ENCODE measurements at regions not wholly inside any gene's neighbourhood (a gene's known extent, or its start where the extent isn't known, plus 50 kb on each side); places are given as distances from the start of the nearest gene placed in this dataset.

DNA sequence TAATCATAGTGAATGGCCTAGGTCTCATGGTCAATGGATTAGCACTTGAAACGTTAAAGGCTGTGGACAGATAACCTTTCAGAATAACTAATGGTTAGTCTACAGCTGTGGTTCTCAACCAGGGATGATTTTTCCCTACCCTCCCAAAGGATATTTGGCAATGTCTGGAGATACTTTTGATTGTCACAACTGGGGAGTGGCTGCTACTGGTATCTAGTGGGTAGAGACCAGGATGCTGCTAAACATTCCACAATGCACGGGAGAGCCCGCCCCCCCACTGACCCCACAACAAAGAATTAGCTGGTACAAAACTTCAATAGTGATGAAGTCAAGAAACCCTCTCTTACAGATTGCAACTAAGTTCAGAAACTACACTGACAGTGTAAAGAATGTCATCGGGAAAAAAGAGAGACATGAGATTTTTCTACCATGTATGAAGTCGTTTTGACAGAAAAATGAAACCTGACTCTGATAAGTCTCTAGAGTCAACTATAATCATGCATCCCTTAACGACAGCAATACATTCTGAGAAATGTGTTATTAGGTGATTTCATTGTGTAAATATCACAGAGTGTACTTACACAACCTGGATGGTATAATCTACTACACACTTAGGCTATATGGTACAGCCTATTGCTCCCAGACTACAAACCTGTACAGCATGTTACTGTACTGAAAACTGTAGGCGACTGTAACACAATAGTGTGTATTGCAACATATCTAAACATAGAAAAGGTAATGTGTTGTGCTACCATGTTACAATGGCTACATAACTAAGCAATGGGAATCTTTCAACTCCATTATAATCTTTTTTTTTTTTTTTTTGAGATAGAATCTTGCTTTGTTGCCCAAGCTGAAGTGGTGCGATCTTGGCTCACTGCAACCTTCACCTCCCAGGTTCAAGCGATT is 49.7 kb upstream of the PRDX6 start:
- TF ChIP-seq CTCF (IDR thresholded peaks at IDR 0.05) (no peak), POLR2A (IDR thresholded peaks at IDR 0.05) (no peak)

Data from heart left ventricle (tissue), 13 donors.